ENCODE measurements at regions not wholly inside any gene's neighbourhood (a gene's known extent, or its start where the extent isn't known, plus 50 kb on each side); places are given as distances from the start of the nearest gene placed in this dataset.

DNA sequence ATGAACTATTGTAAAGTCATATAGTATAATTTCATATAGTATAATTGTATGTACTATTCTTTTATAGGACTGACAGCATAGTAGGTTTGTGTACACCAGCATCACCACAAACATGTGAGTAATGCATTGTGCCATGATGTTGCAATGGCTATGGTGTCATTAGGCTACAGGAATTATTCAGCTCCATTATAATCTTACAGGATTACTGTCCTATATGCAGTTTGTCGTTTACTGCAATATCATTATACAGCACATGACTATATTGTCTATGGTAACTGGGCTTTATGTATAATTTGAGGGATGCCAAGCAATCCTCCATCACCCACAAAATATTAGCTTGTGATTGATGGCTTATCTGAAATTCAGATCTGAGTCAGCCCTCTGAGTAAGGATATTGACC lies 54.2 kb upstream of the PBX1 start:
- no peaks in the 10 kb centered on the region for H3K27me3 Mint-ChIP-seq (ENCODE audit: unreplicated experiment)
- DNase-seq, result no peak
- TF ChIP-seq, protein P1, sequence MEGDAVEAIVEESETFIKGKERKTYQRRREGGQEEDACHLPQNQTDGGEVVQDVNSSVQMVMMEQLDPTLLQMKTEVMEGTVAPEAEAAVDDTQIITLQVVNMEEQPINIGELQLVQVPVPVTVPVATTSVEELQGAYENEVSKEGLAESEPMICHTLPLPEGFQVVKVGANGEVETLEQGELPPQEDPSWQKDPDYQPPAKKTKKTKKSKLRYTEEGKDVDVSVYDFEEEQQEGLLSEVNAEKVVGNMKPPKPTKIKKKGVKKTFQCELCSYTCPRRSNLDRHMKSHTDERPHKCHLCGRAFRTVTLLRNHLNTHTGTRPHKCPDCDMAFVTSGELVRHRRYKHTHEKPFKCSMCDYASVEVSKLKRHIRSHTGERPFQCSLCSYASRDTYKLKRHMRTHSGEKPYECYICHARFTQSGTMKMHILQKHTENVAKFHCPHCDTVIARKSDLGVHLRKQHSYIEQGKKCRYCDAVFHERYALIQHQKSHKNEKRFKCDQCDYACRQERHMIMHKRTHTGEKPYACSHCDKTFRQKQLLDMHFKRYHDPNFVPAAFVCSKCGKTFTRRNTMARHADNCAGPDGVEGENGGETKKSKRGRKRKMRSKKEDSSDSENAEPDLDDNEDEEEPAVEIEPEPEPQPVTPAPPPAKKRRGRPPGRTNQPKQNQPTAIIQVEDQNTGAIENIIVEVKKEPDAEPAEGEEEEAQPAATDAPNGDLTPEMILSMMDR (IDR thresholded peaks at IDR 0.05; ENCODE audit: partially characterized antibody, unreplicated experiment), result no peak
- peaks cover 16% of the 10 kb centered on the region for H3K36me3 Mint-ChIP-seq (ENCODE audit: unreplicated experiment)
- H3K4me3 Mint-ChIP-seq (ENCODE audit: unreplicated experiment), result no peak overlapping the region
- peaks cover 2% of the 10 kb centered on the region for H3K9me3 Mint-ChIP-seq (ENCODE audit: unreplicated experiment)
- H3K4me1 Mint-ChIP-seq (ENCODE audit: low read depth, unreplicated experiment), result no peaks in the 10 kb centered on the region
- H3K27ac Mint-ChIP-seq (ENCODE audit: unreplicated experiment), result no peak overlapping the region
